Gastrocnemius medialis (tissue), 4 donors: ENCODE measurements at regions not wholly inside any gene's neighbourhood (a gene's known extent, or its start where the extent isn't known, plus 50 kb on each side); places are given as distances from the start of the nearest gene placed in this dataset.

Experiments
- ATAC-seq, 2 donors: fragments of 150-250 bp; one replicate each; pipeline ENCODE4 v1.9.1; 2016
- DNase-seq, 2 donors: peaks; one replicate each; pipeline ENCODE4 v3.0.0-alpha.2; 2019
- H3K27ac ChIP-seq, 4 donors: fragments of 200-600 bp; sonication (generic); 1 replicate in 1 of 4; 2 replicates in 3 of 4; pipeline ENCODE4 v1.5.1; 2016 to 2018; ENCODE audit warnings: mild to moderate bottlenecking in 2 of 4, moderate library complexity in 1 of 4
- H3K27me3 ChIP-seq, 3 donors: fragments of 200-600 bp; sonication (generic) in 2 of 3; 1 replicate in 1 of 3; 2 replicates in 2 of 3; pipeline versions ENCODE4 v1.5.1 to v1.6.0; 2016 to 2019; ENCODE audit warnings: mild to moderate bottlenecking in 1 of 3, moderate library complexity in 1 of 3
- H3K36me3 ChIP-seq, 2 donors: fragments of 200-600 bp; sonication (generic) in 1 of 2; one replicate each; pipeline ENCODE4 v1.5.1; 2017 to 2018
- H3K4me1 ChIP-seq, 2 donors: fragments of 200-600 bp; sonication (generic) in 1 of 2; one replicate each; pipeline ENCODE4 v1.5.1; 2016 to 2017; ENCODE audit warnings: mild to moderate bottlenecking in 2 of 2
- H3K4me3 ChIP-seq, 4 donors: fragments of 200-600 bp; sonication (generic) in 3 of 4; 1 replicate in 1 of 4; 2 replicates in 3 of 4; pipeline ENCODE4 v1.5.1; 2016 to 2019; ENCODE audit warnings: mild to moderate bottlenecking in 2 of 4
- H3K9me3 ChIP-seq, 3 donors: fragments of 200-600 bp; sonication (generic) in 2 of 3; 1 replicate in 1 of 3; 2 replicates in 2 of 3; pipeline ENCODE4 v1.5.1; 2016 to 2019
- POLR2A ChIP-seq, 2 donors: fragments of 450-650 bp; IDR thresholded peaks; one replicate each; pipeline ENCODE4 v1.6.1; 2017; ENCODE audit warnings: antibody characterized with exemption in 2 of 2, mild to moderate bottlenecking in 2 of 2, moderate library complexity in 2 of 2
- in situ Hi-C, 4 donors: fragments of 200-750 bp; cut with MboI; loops; one replicate each; pipeline versions ENCODE4 v1.15.0 to v1.8.0; 2017; ENCODE audit warnings: low sequenced_read_pairs in 4 of 4
- intact Hi-C: fragments of 100-400 bp; cut with DNase I; formaldehyde crosslinking; loops from one replicate; pipeline ENCODE4 v1.15.1; 2023; ENCODE audit warnings: low total_unique reads
- TF ChIP-seq, protein P1 (sequence below), 5 experiments: fragments of 450-650 bp in 3 of 5; fragments of 200-600 bp in 2 of 5; sonication (generic) in 2 of 5; IDR thresholded peaks in 4 of 5; conservative IDR thresholded peaks in 1 of 5; 1 replicate in 4 of 5; 2 replicates in 1 of 5; pipeline ENCODE4 v1.5.1; 2016 to 2019; ENCODE audit warnings: antibody characterized with exemption in 5 of 5, mild to moderate bottlenecking in 3 of 5, moderate library complexity in 3 of 5

DNA sequence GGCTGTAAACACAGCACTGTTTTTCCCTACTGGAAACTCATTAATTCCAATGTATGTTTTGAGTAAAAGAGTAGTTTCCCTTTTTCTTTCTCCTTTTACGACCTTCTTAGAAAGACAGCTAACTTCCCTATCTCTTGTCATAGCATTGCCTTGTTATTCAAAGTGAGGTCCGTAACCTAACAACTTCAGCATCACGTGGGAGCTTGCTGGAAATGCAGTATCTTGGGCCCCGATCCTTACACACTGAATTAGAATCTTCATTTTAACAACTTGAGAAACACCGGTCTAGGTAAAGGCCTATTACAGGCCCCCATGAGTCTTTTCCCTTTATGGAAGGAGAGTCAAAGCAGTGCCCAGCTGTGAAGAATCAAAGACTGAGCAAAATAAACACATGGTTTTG, 230.7 kb upstream of the PRKD1 start:
- in situ Hi-C loops (no loop called here), intact Hi-C loops (no loop called here)
- no peak for TF ChIP-seq POLR2A (IDR thresholded peaks at IDR 0.05)
- TF ChIP-seq, protein P1, sequence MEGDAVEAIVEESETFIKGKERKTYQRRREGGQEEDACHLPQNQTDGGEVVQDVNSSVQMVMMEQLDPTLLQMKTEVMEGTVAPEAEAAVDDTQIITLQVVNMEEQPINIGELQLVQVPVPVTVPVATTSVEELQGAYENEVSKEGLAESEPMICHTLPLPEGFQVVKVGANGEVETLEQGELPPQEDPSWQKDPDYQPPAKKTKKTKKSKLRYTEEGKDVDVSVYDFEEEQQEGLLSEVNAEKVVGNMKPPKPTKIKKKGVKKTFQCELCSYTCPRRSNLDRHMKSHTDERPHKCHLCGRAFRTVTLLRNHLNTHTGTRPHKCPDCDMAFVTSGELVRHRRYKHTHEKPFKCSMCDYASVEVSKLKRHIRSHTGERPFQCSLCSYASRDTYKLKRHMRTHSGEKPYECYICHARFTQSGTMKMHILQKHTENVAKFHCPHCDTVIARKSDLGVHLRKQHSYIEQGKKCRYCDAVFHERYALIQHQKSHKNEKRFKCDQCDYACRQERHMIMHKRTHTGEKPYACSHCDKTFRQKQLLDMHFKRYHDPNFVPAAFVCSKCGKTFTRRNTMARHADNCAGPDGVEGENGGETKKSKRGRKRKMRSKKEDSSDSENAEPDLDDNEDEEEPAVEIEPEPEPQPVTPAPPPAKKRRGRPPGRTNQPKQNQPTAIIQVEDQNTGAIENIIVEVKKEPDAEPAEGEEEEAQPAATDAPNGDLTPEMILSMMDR (IDR thresholded peaks at IDR 0.05 in 4 of 5, conservative IDR thresholded peaks at IDR 0.05 in 1 of 5) = no peak
- no peaks in the 10 kb centered on the region for H3K27me3 ChIP-seq
- no peaks in the 10 kb centered on the region for H3K36me3 ChIP-seq
- DNase-seq (no peak), ATAC-seq (no peak)
- no peak overlapping the region for H3K27ac ChIP-seq
- H3K4me1 ChIP-seq = no peaks in the 10 kb centered on the region
- no peaks in the 10 kb centered on the region for H3K9me3 ChIP-seq
- no peak overlapping the region for H3K4me3 ChIP-seq

DNA sequence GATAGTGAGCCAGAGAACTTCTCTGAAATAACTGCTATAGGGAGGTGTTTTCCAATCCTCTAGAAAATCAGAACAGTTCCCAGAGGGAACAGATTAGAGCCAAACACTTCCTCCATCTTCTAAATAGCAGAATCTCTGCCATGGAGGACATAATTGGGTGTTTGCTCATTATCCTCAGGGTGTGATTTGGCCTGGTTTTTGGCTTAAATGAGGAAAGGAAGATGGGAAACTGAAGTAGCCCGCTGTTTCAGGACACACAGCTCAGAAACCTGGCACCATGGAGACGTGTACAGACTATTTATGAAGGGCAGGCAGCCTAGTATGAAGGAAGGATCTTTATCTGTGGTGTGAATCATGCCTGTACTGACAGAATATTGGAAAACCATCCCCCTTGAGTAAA, 231.7 kb upstream of the PRKD1 start:
- H3K4me3 ChIP-seq = no peak overlapping the region
- no peaks in the 10 kb centered on the region for H3K4me1 ChIP-seq
- H3K27ac ChIP-seq = no peak overlapping the region
- TF ChIP-seq, protein P1 (IDR thresholded peaks at IDR 0.05 in 4 of 5, conservative IDR thresholded peaks at IDR 0.05 in 1 of 5) = no peak
- TF ChIP-seq POLR2A (IDR thresholded peaks at IDR 0.05) = no peak
- no peak for DNase-seq
- H3K36me3 ChIP-seq = no peaks in the 10 kb centered on the region
- no peaks in the 10 kb centered on the region for H3K9me3 ChIP-seq
- no peak for ATAC-seq
- no peaks in the 10 kb centered on the region for H3K27me3 ChIP-seq
- in situ Hi-C loops = no loop called here
- intact Hi-C loops = no loop called here

DNA sequence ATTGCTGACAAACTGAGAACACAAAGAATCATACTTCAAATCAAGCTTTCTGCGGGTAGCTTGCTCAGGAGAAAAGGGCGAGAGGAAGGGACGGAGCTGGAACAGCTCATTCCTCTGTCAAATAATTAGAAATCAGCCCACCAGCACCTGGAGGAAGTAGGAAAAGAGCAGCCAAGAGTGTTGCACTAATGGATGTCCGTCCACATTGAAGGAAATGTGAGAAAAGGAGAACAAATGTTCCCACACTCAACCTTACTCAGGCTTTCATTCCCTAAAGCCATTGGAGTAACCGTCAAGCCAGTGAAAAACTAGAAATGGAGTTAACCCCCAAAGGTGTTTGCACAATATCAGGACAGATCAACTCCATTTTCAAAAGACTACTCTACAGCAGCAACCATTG, 233.0 kb upstream of the PRKD1 start:
- no peaks in the 10 kb centered on the region for H3K27me3 ChIP-seq
- no peak overlapping the region for H3K27ac ChIP-seq
- H3K4me3 ChIP-seq = no peak overlapping the region
- TF ChIP-seq, protein P1 (IDR thresholded peaks at IDR 0.05 in 4 of 5, conservative IDR thresholded peaks at IDR 0.05 in 1 of 5) = no peak
- TF ChIP-seq POLR2A (IDR thresholded peaks at IDR 0.05) = no peak
- in situ Hi-C loops = no loop called here
- intact Hi-C loops = no loop called here
- H3K9me3 ChIP-seq = no peaks in the 10 kb centered on the region
- H3K36me3 ChIP-seq = no peaks in the 10 kb centered on the region
- no peaks in the 10 kb centered on the region for H3K4me1 ChIP-seq
- DNase-seq (no peak), ATAC-seq (no peak)

DNA sequence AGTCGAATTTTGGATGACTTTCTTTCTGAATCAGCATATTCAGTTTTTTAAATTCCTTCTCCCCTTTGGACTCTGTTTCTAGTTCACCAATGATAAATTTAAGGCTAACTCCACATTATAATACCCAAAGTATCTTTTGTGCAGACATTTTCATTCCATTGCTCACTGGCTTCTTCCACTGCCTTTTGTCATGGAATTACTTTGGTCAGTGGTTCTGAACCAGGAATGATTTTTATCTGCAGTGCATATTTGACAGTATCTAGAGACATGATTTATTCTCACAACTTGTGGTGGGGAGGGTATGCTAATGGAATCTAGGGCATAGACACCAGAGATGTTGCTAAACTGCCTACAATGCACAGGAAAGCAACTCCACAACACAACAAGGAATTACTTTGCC, 234.4 kb upstream of the PRKD1 start:
- ATAC-seq = no peak
- in situ Hi-C loops = no loop called here
- intact Hi-C loops = no loop called here
- no peaks in the 10 kb centered on the region for H3K36me3 ChIP-seq
- no peaks in the 10 kb centered on the region for H3K9me3 ChIP-seq
- no peak overlapping the region for H3K27ac ChIP-seq
- no peak for TF ChIP-seq POLR2A (IDR thresholded peaks at IDR 0.05)
- TF ChIP-seq, protein P1 (IDR thresholded peaks at IDR 0.05 in 4 of 5, conservative IDR thresholded peaks at IDR 0.05 in 1 of 5) = no peak
- DNase-seq = no peak
- H3K4me1 ChIP-seq = no peaks in the 10 kb centered on the region
- H3K4me3 ChIP-seq = no peak overlapping the region
- H3K27me3 ChIP-seq = no peaks in the 10 kb centered on the region

DNA sequence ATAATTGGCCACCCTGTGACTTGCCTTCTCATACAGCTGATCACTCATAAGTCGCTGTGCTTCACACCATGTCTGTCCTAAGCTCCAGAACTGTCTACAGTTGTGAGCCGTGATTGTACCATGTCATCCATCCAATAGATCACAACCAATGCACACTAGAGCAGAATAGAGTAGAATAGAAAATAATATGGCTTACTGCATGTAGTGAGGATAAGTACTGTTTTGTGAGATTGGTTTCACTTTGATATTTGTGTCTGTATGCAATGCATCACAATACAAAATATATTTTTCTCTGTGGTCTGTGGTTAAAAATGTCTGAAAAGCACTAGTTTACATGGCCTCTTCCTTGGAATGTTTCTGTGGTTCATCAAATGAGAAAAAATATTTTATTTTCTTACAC, 237.6 kb upstream of the PRKD1 start:
- in situ Hi-C loops = no loop called here
- ATAC-seq = no peak
- TF ChIP-seq, protein P1 (IDR thresholded peaks at IDR 0.05 in 4 of 5, conservative IDR thresholded peaks at IDR 0.05 in 1 of 5) = no peak
- TF ChIP-seq POLR2A (IDR thresholded peaks at IDR 0.05) = no peak

More for the DNA sequence above, 237.6 kb upstream of the PRKD1 start:
- no peaks in the 10 kb centered on the region for H3K36me3 ChIP-seq
- H3K27me3 ChIP-seq = no peaks in the 10 kb centered on the region
- H3K4me3 ChIP-seq = no peak overlapping the region
- H3K9me3 ChIP-seq = no peaks in the 10 kb centered on the region
- intact Hi-C loops = no loop called here
- no peak for DNase-seq
- H3K27ac ChIP-seq = no peak overlapping the region
- no peaks in the 10 kb centered on the region for H3K4me1 ChIP-seq
